CD4-positive, alpha-beta T cell treated with Interleukin-17A for 4 hours (primary cell): ENCODE measurements at regions not wholly inside any gene's neighbourhood (a gene's known extent, or its start where the extent isn't known, plus 50 kb on each side); places are given as distances from the start of the nearest gene placed in this dataset.

ENCODE experiments used
- DNase-seq: peaks from one replicate; pipeline ENCODE4 v3.0.0-alpha.2; 2020; ENCODE audit warnings: mixed read lengths

- no peak for DNase-seq
Measured at GRCh38 chr2:2867397-2867979, 510.1 kb downstream of the EIPR1 start.

GRCh38 chr2:2866459-2866858 is 511.2 kb downstream of the EIPR1 start:
- DNase-seq = no peak

- DNase-seq = no peak
Measured at GRCh38 chr2:2862386-2862785, 515.2 kb downstream of the EIPR1 start.

- DNase-seq = no peak
Measured at GRCh38 chr2:2861666-2862240, 515.9 kb downstream of the EIPR1 start.

- no peak for DNase-seq
Measured at GRCh38 chr2:2860589-2861300, 516.9 kb downstream of the EIPR1 start.

GRCh38 chr2:2859732-2860131 is 517.9 kb downstream of the EIPR1 start:
- DNase-seq = no peak

- no peak for DNase-seq
Measured at GRCh38 chr2:2859164-2859563, 518.5 kb downstream of the EIPR1 start.

GRCh38 chr2:2856723-2857415 is 520.7 kb downstream of the EIPR1 start:
- DNase-seq = no peak

- no peak for DNase-seq
Measured at GRCh38 chr2:2855297-2855696, 522.3 kb downstream of the EIPR1 start.

GRCh38 chr2:2853346-2853745 is 522.3 kb upstream of the MYT1L start:
- no peak for DNase-seq

GRCh38 chr2:2851806-2852777 is 521.0 kb upstream of the MYT1L start:
- DNase-seq = no peak

GRCh38 chr2:2851316-2851715 is 520.2 kb upstream of the MYT1L start:
- DNase-seq = no peak

- no peak for DNase-seq
Measured at GRCh38 chr2:2850859-2851258, 519.8 kb upstream of the MYT1L start.

- DNase-seq = no peak
Measured at GRCh38 chr2:2850218-2850755, 519.2 kb upstream of the MYT1L start.

GRCh38 chr2:2849464-2850217 is 518.6 kb upstream of the MYT1L start:
- DNase-seq = no peak

GRCh38 chr2:2848621-2849333 is 517.7 kb upstream of the MYT1L start:
- no peak for DNase-seq

- no peak for DNase-seq
Measured at GRCh38 chr2:2848198-2848597, 517.1 kb upstream of the MYT1L start.

GRCh38 chr2:2847209-2847676 is 516.2 kb upstream of the MYT1L start:
- DNase-seq = no peak

- DNase-seq = no peak
Measured at GRCh38 chr2:2846332-2847208, 515.5 kb upstream of the MYT1L start.
